Urinary bladder (tissue), 3 donors: ENCODE measurements at regions not wholly inside any gene's neighbourhood (a gene's known extent, or its start where the extent isn't known, plus 50 kb on each side); places are given as distances from the start of the nearest gene placed in this dataset.
"Not testable (repeated sequence)": the region's sequence is repeated elsewhere in the genome, so short reads cannot be mapped to it uniquely, and the experiment has no call there.

Source experiments
- DNase-seq: peaks from one replicate; pipeline ENCODE4 v3.0.0-alpha.2; 2015; ENCODE audit errors: extremely low spot score
- H3K27ac ChIP-seq: one replicate; pipeline ENCODE4 v1.5.1; 2013; ENCODE audit warnings: low read depth, mild to moderate bottlenecking, moderate library complexity
- H3K36me3 ChIP-seq: one replicate; pipeline ENCODE4 v1.6.1; 2013; ENCODE audit warnings: mild to moderate bottlenecking, moderate library complexity; ENCODE audit not compliant: insufficient read depth
- H3K4me1 ChIP-seq: one replicate; pipeline ENCODE4 v1.6.1; 2013; ENCODE audit warnings: mild to moderate bottlenecking, moderate library complexity; ENCODE audit not compliant: insufficient read depth
- H3K4me3 ChIP-seq: one replicate; pipeline ENCODE4 v1.5.1; 2013; ENCODE audit warnings: low read depth, low read length
- WGBS: extraction: QIAGEN DNeasy Blood & Tissue Kit; methylation state at CpG from one replicate; pipeline ENCODE4 v1.1.7; 2013; 5-methylcytosine and 5-hydroxymethylcytosine counted together
- donor health status: healthy with polysubstance abuse.
- donor health status: healthy.

- no peaks in the 10 kb centered on the region for H3K4me1 ChIP-seq
- 92% methylated on average over 5 of the region's 5 CpGs for WGBS
- no peaks in the 10 kb centered on the region for H3K36me3 ChIP-seq
- DNase-seq: no peak
- no peak overlapping the region for H3K27ac ChIP-seq
- H3K4me3 ChIP-seq: no peak overlapping the region
Measured at GRCh38 chr22:35138521-35138920, 72.6 kb downstream of the ISX start.

GRCh38 chr22:35140879-35141745, 75.2 kb downstream of the ISX start:
- H3K4me1 ChIP-seq: no peaks in the 10 kb centered on the region
- no peak overlapping the region for H3K4me3 ChIP-seq
- no peaks in the 10 kb centered on the region for H3K36me3 ChIP-seq
- no peak for DNase-seq
- no peak overlapping the region for H3K27ac ChIP-seq
- WGBS: 49% methylated on average over 12 of the region's 12 CpGs

GRCh38 chr22:35148381-35148780, 82.4 kb downstream of the ISX start:
- 67% methylated on average over 2 of the region's 2 CpGs for WGBS
- H3K36me3 ChIP-seq: no peaks in the 10 kb centered on the region
- no peak for DNase-seq
- no peaks in the 10 kb centered on the region for H3K4me1 ChIP-seq
- H3K4me3 ChIP-seq: no peak overlapping the region
- no peak overlapping the region for H3K27ac ChIP-seq

- WGBS: 62% methylated on average over 10 of the region's 10 CpGs
Measured at GRCh38 chr22:35148866-35149548, 83.0 kb downstream of the ISX start.

GRCh38 chr22:35150183-35151107, 84.5 kb downstream of the ISX start:
- no peak for DNase-seq
- Histone ChIP-seq H3K27ac (no peak overlapping the region), H3K36me3 (no peaks in the 10 kb centered on the region), H3K4me1 (no peaks in the 10 kb centered on the region), H3K4me3 (no peak overlapping the region)
- 52% methylated on average over 22 of the region's 22 CpGs for WGBS

More at GRCh38 chr22:35148866-35149548, 83.0 kb downstream of the ISX start:
- H3K4me3 ChIP-seq: no peak overlapping the region
- H3K27ac ChIP-seq: no peak overlapping the region
- H3K36me3 ChIP-seq: no peaks in the 10 kb centered on the region
- no peak for DNase-seq
- H3K4me1 ChIP-seq: no peaks in the 10 kb centered on the region

GRCh38 chr22:35152316-35152715, 86.4 kb downstream of the ISX start:
- Histone ChIP-seq H3K36me3 (no peaks in the 10 kb centered on the region), H3K27ac (no peak overlapping the region), H3K4me3 (no peak overlapping the region), H3K4me1 (no peaks in the 10 kb centered on the region)
- WGBS: 77% methylated on average over 8 of the region's 8 CpGs
- DNase-seq: no peak

GRCh38 chr22:35154937-35155387, 89.0 kb downstream of the ISX start:
- Histone ChIP-seq H3K27ac (no peak overlapping the region), H3K4me3 (no peak overlapping the region), H3K4me1 (no peaks in the 10 kb centered on the region), H3K36me3 (no peaks in the 10 kb centered on the region)
- peak; percentile 13 for DNase-seq
- WGBS: 6% methylated on average over 10 of the region's 10 CpGs

GRCh38 chr22:35155403-35156025, 89.6 kb downstream of the ISX start:
- 57% methylated on average over 7 of the region's 7 CpGs for WGBS
- H3K4me1 ChIP-seq: no peaks in the 10 kb centered on the region
- H3K4me3 ChIP-seq: no peak overlapping the region
- no peak overlapping the region for H3K27ac ChIP-seq
- H3K36me3 ChIP-seq: no peaks in the 10 kb centered on the region
- no peak for DNase-seq

- Histone ChIP-seq H3K4me1 (no peaks in the 10 kb centered on the region), H3K27ac (no peak overlapping the region), H3K4me3 (no peak overlapping the region), H3K36me3 (no peaks in the 10 kb centered on the region)
- WGBS: 52% methylated on average over 3 of the region's 3 CpGs
- DNase-seq: no peak
Measured at GRCh38 chr22:35156945-35157344, 91.0 kb downstream of the ISX start.

- Histone ChIP-seq H3K4me1 (no peaks in the 10 kb centered on the region), H3K4me3 (no peak overlapping the region), H3K36me3 (no peaks in the 10 kb centered on the region), H3K27ac (no peak overlapping the region)
- no peak for DNase-seq
- WGBS: 37% methylated on average over 7 of the region's 7 CpGs
Measured at GRCh38 chr22:35158336-35158735, 92.4 kb downstream of the ISX start.

- 77% methylated on average over 3 of the region's 3 CpGs for WGBS
- no peak overlapping the region for H3K4me3 ChIP-seq
- no peak for DNase-seq
- H3K27ac ChIP-seq: no peak overlapping the region
- H3K4me1 ChIP-seq: no peaks in the 10 kb centered on the region
- H3K36me3 ChIP-seq: no peaks in the 10 kb centered on the region
Measured at GRCh38 chr22:35159343-35159742, 93.4 kb downstream of the ISX start.

GRCh38 chr22:35160268-35160667, 94.3 kb downstream of the ISX start:
- no peak for DNase-seq
- H3K27ac ChIP-seq: no peak overlapping the region
- H3K36me3 ChIP-seq: no peaks in the 10 kb centered on the region
- WGBS: 91% methylated on average over 6 of the region's 6 CpGs
- no peaks in the 10 kb centered on the region for H3K4me1 ChIP-seq
- no peak overlapping the region for H3K4me3 ChIP-seq

GRCh38 chr22:35165896-35166295, 91.4 kb upstream of the HMGXB4 start:
- 86% methylated on average over 11 of the region's 11 CpGs for WGBS

More at GRCh38 chr22:35165896-35166295, 91.4 kb upstream of the HMGXB4 start:
- DNase-seq, H3K36me3 ChIP-seq, H3K4me1 ChIP-seq, H3K27ac ChIP-seq, H3K4me3 ChIP-seq: not testable (repeated sequence)
